ENCODE measurements at regions not wholly inside any gene's neighbourhood (a gene's known extent, or its start where the extent isn't known, plus 50 kb on each side); places are given as distances from the start of the nearest gene placed in this dataset.
"Not testable (repeated sequence)": the region's sequence is repeated elsewhere in the genome, so short reads cannot be mapped to it uniquely, and the experiment has no call there.

DNA sequence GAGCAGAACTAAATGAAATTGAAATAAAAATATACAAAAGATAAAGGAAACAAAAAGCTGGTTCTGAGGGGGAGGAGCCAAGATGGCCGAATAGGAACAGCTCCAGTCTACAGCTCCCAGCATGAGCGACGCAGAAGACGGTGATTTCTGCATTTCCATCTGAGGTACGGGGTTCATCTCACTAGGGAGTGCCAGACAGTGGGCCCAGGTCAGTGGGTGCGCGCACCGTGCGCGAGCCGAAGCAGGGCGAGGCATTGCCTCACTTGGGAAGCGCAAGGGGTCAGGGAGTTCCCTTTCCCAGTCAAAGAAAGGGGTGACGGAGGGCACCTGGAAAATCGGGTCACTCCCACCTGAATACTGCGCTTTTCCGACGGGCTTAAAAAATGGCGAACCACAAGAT lies 324.2 kb downstream of the METTL4 start:
- 95% methylated on average over 19 of the region's 19 CpGs for WGBS
- not testable (repeated sequence) for H3K4me1 ChIP-seq (ENCODE audit: control insufficient read depth in 4 of 4, insufficient read depth in 4 of 4, low read length in 3 of 4); H3K27me3 ChIP-seq (ENCODE audit: control insufficient read depth in 4 of 4, insufficient read depth in 4 of 4, low read length in 3 of 4); H3K27ac ChIP-seq (ENCODE audit: low read depth in 1 of 2, low read length in 2 of 2); H3K9ac ChIP-seq (ENCODE audit: low read depth in 1 of 2, low read length in 2 of 2); H3K36me3 ChIP-seq (ENCODE audit: control insufficient read depth in 4 of 4, insufficient read depth in 3 of 4, low read depth in 1 of 4, low read length in 3 of 4); DNase-seq (ENCODE audit: low spot score); H3K4me3 ChIP-seq (ENCODE audit: low read depth in 1 of 3, low read length in 3 of 3); H3K9me3 ChIP-seq (ENCODE audit: control insufficient read depth in 4 of 4, low read length in 3 of 4)

DNA sequence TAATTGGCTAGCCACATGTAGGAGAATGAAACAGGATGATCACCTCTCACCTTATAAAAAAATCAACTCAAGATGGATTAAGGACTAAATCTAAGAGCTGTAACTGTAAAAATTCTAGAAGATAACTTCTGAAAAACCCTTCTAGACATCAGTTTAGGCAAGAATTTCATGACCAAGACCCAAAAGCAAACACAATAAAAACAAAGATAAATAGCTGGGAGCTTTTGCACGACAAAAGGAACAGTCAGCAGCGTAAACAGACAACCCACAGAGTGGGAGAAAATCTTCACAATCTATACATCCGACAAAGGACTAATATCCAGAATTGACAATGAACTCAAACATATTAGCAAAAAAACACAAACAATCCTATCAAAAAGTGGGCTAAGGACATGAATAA lies 316.3 kb downstream of the METTL4 start:
- no peaks in the 10 kb centered on the region for H3K27me3 ChIP-seq (ENCODE audit: control insufficient read depth in 4 of 4, insufficient read depth in 4 of 4, low read length in 3 of 4)
- no peak overlapping the region for H3K27ac ChIP-seq (ENCODE audit: low read depth in 1 of 2, low read length in 2 of 2)
- no peak overlapping the region for H3K4me3 ChIP-seq (ENCODE audit: low read depth in 1 of 3, low read length in 3 of 3)
- no peaks in the 10 kb centered on the region for H3K4me1 ChIP-seq (ENCODE audit: control insufficient read depth in 4 of 4, insufficient read depth in 4 of 4, low read length in 3 of 4)
- no peak for TF ChIP-seq NR2F2 (IDR thresholded peaks at IDR 0.05)
- TF ChIP-seq TAF1 (conservative IDR thresholded peaks at IDR 0.05): no peak
- TF ChIP-seq, protein P1, sequence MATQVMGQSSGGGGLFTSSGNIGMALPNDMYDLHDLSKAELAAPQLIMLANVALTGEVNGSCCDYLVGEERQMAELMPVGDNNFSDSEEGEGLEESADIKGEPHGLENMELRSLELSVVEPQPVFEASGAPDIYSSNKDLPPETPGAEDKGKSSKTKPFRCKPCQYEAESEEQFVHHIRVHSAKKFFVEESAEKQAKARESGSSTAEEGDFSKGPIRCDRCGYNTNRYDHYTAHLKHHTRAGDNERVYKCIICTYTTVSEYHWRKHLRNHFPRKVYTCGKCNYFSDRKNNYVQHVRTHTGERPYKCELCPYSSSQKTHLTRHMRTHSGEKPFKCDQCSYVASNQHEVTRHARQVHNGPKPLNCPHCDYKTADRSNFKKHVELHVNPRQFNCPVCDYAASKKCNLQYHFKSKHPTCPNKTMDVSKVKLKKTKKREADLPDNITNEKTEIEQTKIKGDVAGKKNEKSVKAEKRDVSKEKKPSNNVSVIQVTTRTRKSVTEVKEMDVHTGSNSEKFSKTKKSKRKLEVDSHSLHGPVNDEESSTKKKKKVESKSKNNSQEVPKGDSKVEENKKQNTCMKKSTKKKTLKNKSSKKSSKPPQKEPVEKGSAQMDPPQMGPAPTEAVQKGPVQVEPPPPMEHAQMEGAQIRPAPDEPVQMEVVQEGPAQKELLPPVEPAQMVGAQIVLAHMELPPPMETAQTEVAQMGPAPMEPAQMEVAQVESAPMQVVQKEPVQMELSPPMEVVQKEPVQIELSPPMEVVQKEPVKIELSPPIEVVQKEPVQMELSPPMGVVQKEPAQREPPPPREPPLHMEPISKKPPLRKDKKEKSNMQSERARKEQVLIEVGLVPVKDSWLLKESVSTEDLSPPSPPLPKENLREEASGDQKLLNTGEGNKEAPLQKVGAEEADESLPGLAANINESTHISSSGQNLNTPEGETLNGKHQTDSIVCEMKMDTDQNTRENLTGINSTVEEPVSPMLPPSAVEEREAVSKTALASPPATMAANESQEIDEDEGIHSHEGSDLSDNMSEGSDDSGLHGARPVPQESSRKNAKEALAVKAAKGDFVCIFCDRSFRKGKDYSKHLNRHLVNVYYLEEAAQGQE (IDR thresholded peaks at IDR 0.05): no peak
- no peak for TF ChIP-seq HNF4A (conservative IDR thresholded peaks at IDR 0.05)
- no peak for TF ChIP-seq GABPA (IDR thresholded peaks at IDR 0.05 in 1 of 2, conservative IDR thresholded peaks at IDR 0.05 in 1 of 2)
- TF ChIP-seq, protein P2, sequence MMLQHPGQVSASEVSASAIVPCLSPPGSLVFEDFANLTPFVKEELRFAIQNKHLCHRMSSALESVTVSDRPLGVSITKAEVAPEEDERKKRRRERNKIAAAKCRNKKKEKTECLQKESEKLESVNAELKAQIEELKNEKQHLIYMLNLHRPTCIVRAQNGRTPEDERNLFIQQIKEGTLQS (IDR thresholded peaks at IDR 0.05): no peak
- TF ChIP-seq, protein P3, sequence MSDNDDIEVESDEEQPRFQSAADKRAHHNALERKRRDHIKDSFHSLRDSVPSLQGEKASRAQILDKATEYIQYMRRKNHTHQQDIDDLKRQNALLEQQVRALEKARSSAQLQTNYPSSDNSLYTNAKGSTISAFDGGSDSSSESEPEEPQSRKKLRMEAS (IDR thresholded peaks at IDR 0.05): no peak
- TF ChIP-seq JUND (IDR thresholded peaks at IDR 0.05): no peak
- TF ChIP-seq RAD21 (IDR thresholded peaks at IDR 0.05): no peak
- TF ChIP-seq, protein P4, sequence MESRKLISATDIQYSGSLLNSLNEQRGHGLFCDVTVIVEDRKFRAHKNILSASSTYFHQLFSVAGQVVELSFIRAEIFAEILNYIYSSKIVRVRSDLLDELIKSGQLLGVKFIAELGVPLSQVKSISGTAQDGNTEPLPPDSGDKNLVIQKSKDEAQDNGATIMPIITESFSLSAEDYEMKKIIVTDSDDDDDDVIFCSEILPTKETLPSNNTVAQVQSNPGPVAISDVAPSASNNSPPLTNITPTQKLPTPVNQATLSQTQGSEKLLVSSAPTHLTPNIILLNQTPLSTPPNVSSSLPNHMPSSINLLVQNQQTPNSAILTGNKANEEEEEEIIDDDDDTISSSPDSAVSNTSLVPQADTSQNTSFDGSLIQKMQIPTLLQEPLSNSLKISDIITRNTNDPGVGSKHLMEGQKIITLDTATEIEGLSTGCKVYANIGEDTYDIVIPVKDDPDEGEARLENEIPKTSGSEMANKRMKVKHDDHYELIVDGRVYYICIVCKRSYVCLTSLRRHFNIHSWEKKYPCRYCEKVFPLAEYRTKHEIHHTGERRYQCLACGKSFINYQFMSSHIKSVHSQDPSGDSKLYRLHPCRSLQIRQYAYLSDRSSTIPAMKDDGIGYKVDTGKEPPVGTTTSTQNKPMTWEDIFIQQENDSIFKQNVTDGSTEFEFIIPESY (IDR thresholded peaks at IDR 0.05): no peak
- no peak for TF ChIP-seq FOXA1 (IDR thresholded peaks at IDR 0.05)
- TF ChIP-seq SP1 (IDR thresholded peaks at IDR 0.05): no peak
- TF ChIP-seq, protein P5, sequence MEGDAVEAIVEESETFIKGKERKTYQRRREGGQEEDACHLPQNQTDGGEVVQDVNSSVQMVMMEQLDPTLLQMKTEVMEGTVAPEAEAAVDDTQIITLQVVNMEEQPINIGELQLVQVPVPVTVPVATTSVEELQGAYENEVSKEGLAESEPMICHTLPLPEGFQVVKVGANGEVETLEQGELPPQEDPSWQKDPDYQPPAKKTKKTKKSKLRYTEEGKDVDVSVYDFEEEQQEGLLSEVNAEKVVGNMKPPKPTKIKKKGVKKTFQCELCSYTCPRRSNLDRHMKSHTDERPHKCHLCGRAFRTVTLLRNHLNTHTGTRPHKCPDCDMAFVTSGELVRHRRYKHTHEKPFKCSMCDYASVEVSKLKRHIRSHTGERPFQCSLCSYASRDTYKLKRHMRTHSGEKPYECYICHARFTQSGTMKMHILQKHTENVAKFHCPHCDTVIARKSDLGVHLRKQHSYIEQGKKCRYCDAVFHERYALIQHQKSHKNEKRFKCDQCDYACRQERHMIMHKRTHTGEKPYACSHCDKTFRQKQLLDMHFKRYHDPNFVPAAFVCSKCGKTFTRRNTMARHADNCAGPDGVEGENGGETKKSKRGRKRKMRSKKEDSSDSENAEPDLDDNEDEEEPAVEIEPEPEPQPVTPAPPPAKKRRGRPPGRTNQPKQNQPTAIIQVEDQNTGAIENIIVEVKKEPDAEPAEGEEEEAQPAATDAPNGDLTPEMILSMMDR (IDR thresholded peaks at IDR 0.05; ENCODE audit: low read depth, low read length, missing input control): no peak
- TF ChIP-seq RXRA (IDR thresholded peaks at IDR 0.05): no peak
- TF ChIP-seq FOXA2 (IDR thresholded peaks at IDR 0.05): no peak
- no peak for TF ChIP-seq EGR1 (IDR thresholded peaks at IDR 0.05; ENCODE audit: low read depth in 2 of 2)
- no peak for TF ChIP-seq HNF4G (IDR thresholded peaks at IDR 0.05)
- DNase-seq (ENCODE audit: low spot score): no peak
- no peak overlapping the region for H3K9ac ChIP-seq (ENCODE audit: low read depth in 1 of 2, low read length in 2 of 2)
- peaks cover 0 to 2% (median 0%) of the 10 kb centered on the region in 4 donors for H3K9me3 ChIP-seq (ENCODE audit: control insufficient read depth in 4 of 4, low read length in 3 of 4)
- WGBS: 76% methylated on average over 3 of the region's 3 CpGs
- H3K36me3 ChIP-seq (ENCODE audit: control insufficient read depth in 4 of 4, insufficient read depth in 3 of 4, low read depth in 1 of 4, low read length in 3 of 4): no peaks in the 10 kb centered on the region
